ENCODE measurements at regions not wholly inside any gene's neighbourhood (a gene's known extent, or its start where the extent isn't known, plus 50 kb on each side); places are given as distances from the start of the nearest gene placed in this dataset.

DNA sequence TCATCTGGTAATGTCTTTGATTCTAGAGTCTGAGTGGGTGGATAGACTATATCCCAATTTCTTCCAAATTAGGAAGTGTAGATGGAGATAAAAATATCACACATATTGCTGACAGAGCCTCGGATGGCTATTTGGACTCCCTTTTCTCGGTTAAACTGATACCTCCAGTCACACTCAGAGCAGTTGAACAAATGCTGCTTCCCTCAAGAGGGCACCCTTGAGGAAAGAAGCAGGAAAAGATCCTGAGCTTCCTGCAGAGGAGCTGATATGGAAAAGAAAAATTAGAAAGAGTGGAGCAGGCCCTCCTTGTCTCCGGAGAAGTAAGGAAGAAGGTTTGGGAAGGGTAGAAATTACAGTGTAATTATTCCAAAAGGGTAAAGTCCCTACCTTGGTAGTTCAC is 96.2 kb upstream of the CCSER1 start:
- FAIRE-seq (no peak), DNase-seq (ENCODE audit: insufficient read length, low spot score) (no peak)
- TF ChIP-seq CTCF (IDR thresholded peaks at IDR 0.05; ENCODE audit: insufficient read depth, missing control alignments): peak; percentile 43

GRCh38 chr4:90039122-90039521 is 88.1 kb upstream of the CCSER1 start:
- DNase-seq (ENCODE audit: insufficient read length, low spot score): no peak
- no peak for FAIRE-seq
- no peak for TF ChIP-seq CTCF (IDR thresholded peaks at IDR 0.05; ENCODE audit: insufficient read depth, missing control alignments)

DNA sequence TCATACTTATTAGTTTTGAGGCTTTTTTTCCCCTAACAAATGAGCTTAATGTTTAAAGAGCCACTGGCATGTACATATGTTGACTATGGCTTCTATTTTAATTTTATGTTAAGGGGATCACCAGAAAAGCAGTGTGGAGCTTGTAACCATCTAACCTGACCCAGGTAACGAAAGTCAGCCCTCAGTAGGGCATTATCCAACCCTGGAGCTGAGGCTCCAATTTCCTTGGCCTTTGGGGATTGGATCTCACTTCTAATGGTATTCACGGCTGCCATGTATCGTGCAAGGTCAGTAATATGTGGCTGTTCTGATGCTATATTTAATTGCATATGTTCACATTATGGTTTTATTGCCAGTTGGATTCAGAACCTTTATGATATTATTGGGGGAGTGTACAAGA is 75.2 kb upstream of the CCSER1 start:
- no peak for DNase-seq (ENCODE audit: insufficient read length, low spot score)
- no peak for TF ChIP-seq CTCF (IDR thresholded peaks at IDR 0.05; ENCODE audit: insufficient read depth, missing control alignments)
- no peak for FAIRE-seq

GRCh38 chr4:90057091-90057490 is 70.1 kb upstream of the CCSER1 start:
- FAIRE-seq (peak; percentile 61), DNase-seq (ENCODE audit: insufficient read length, low spot score) (no peak)
- no peak for TF ChIP-seq CTCF (IDR thresholded peaks at IDR 0.05; ENCODE audit: insufficient read depth, missing control alignments)

DNA sequence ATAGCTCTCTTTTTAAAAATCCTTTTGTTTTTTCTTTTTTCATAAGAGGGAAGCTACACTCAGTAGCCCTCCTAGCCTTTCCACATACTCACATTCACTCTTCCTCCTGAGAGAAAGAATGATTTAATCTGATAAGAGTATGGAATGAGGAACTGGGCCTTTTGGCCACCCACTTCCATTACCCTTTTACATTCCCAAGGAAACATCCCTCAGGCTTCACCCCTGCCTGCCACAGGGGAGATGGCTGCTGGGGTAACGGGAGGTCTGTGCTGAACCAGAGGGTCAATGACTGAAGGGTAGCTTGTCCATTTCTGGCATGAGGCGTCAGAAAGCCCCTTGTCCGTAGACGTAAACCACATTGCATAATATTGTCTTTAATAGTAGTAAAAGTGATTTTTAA is 67.2 kb upstream of the CCSER1 start:
- no peak for FAIRE-seq
- TF ChIP-seq CTCF (IDR thresholded peaks at IDR 0.05; ENCODE audit: insufficient read depth, missing control alignments): no peak

GRCh38 chr4:90061881-90062280 is 65.3 kb upstream of the CCSER1 start:
- no peak for DNase-seq (ENCODE audit: insufficient read length, low spot score)
- no peak for FAIRE-seq
- TF ChIP-seq CTCF (IDR thresholded peaks at IDR 0.05; ENCODE audit: insufficient read depth, missing control alignments): no peak

More for the DNA sequence above, 67.2 kb upstream of the CCSER1 start:
- no peak for DNase-seq (ENCODE audit: insufficient read length, low spot score)

GRCh38 chr4:90064196-90064595 is 63.0 kb upstream of the CCSER1 start:
- TF ChIP-seq CTCF (IDR thresholded peaks at IDR 0.05; ENCODE audit: insufficient read depth, missing control alignments): no peak
- no peak for FAIRE-seq
- DNase-seq (ENCODE audit: insufficient read length, low spot score): no peak
